K562 (cell line): ENCODE measurements at regions not wholly inside any gene's neighbourhood (a gene's known extent, or its start where the extent isn't known, plus 50 kb on each side); places are given as distances from the start of the nearest gene placed in this dataset.
"Not testable (repeated sequence)": the region's sequence is repeated elsewhere in the genome, so short reads cannot be mapped to it uniquely, and the experiment has no call there.

ENCODE experiments used
- ATAC-seq: fragments of 200-7000 bp; cut with Tn5 transposase; 3 replicates; pipeline ENCODE4 v1.9.1; 2020; ENCODE audit warnings: moderate library complexity
- BruUV-seq: library from RNA; stranded (reverse); fragments of 400-500 nt; replicated peaks from 2 replicates; lab custom pipeline; 2021; lab: Mats Ljungman, UMichigan
- CTCF ChIA-PET: fragments of 300-600 bp; formaldehyde crosslinking; extraction: SDS; loops from one replicate; lab custom pipeline; 2021; ENCODE audit warnings: low intra/inter-chr PET ratio; lab: Yijun Ruan, JAX
- POLR2A ChIA-PET: fragments of 300-600, 350-650 bp; sonication (Branson Sonifier 250); formaldehyde crosslinking; extraction: SDS; loops from one replicate; lab custom pipeline; 2021; ENCODE audit warnings: antibody characterized with exemption, inconsistent platforms; lab: Yijun Ruan, JAX
- DNase-seq, 4 experiments: peaks; one replicate each; pipeline versions ENCODE4 v3.0.0 to v3.0.0-alpha.2; 2011 to 2018; ENCODE audit warnings: low spot score in 3 of 4, mixed read lengths in 3 of 4; ENCODE audit errors: extremely low read depth in 1 of 4
- FAIRE-seq: peaks from 2 replicates; lab custom pipeline; 2011; peaks lifted over from hg19 to GRCh38; lab: Jason Lieb, UNC
- H2AFZ ChIP-seq: 2 replicates; pipeline ENCODE4 v1.6.0; 2011; ENCODE audit warnings: low read depth, low read length, control low read depth, inconsistent platforms
- H3K27ac ChIP-seq: fragments of 200-600 bp; 3 replicates; pipeline ENCODE4 v1.8.0; 2011; ENCODE audit warnings: low read depth, mild to moderate bottlenecking, control low read depth, inconsistent platforms, low read length, moderate library complexity, mixed read lengths; ENCODE audit errors: extremely low read depth
- H3K27me3 ChIP-seq, 2 experiments: fragments of 300-600 bp in 1 of 2; 2 replicates in 1 of 2; 3 replicates in 1 of 2; pipeline versions ENCODE4 v1.6.0 to v1.8.0; 2011; ENCODE audit warnings: inconsistent platforms in 2 of 2, low read length in 2 of 2, mild to moderate bottlenecking in 1 of 2, mixed read lengths in 1 of 2, moderate library complexity in 1 of 2; ENCODE audit not compliant: control insufficient read depth in 2 of 2, insufficient read depth in 2 of 2
- H3K36me3 ChIP-seq: fragments of 300-600 bp; 3 replicates; pipeline ENCODE4 v1.8.0; 2011; ENCODE audit warnings: mild to moderate bottlenecking, low read length, inconsistent platforms; ENCODE audit not compliant: control insufficient read depth, insufficient read depth
- H3K4me1 ChIP-seq, 2 experiments: fragments of 200-600 bp in 1 of 2; replicated peaks in 1 of 2; 2 replicates in 1 of 2; 3 replicates in 1 of 2; pipeline versions ENCODE4 v1.5.1 to v1.8.0; 2011; ENCODE audit warnings: inconsistent platforms in 2 of 2, low read length in 2 of 2, mild to moderate bottlenecking in 1 of 2, mixed read lengths in 1 of 2, moderate library complexity in 1 of 2; ENCODE audit not compliant: control insufficient read depth in 2 of 2, insufficient read depth in 2 of 2
- H3K4me2 ChIP-seq: 2 replicates; pipeline ENCODE4 v1.6.1; 2011; ENCODE audit warnings: low read length, control low read depth, inconsistent platforms, mixed read lengths; ENCODE audit not compliant: insufficient read depth
- H3K4me3 ChIP-seq: fragments of 200-600 bp; sonication (generic), shearing (Covaris generic); 2 replicates; pipeline ENCODE4 v1.5.1; 2016; ENCODE audit warnings: control low read depth, inconsistent platforms
- H3K79me2 ChIP-seq: fragments of 200-600 bp; 3 replicates; pipeline ENCODE4 v1.8.0; 2011; ENCODE audit warnings: low read length, inconsistent platforms; ENCODE audit not compliant: control insufficient read depth, insufficient read depth
- H3K9ac ChIP-seq, 2 experiments: 2 replicates each; pipeline versions ENCODE4 v1.6.0 to v1.6.1; 2011; ENCODE audit warnings: low read depth in 2 of 2, low read length in 2 of 2, control low read depth in 1 of 2, inconsistent platforms in 1 of 2, mild to moderate bottlenecking in 1 of 2, mixed read lengths in 1 of 2; ENCODE audit not compliant: insufficient read depth in 1 of 2
- H3K9me1 ChIP-seq: one replicate; pipeline ENCODE4 v1.6.0; 2011; ENCODE audit warnings: inconsistent platforms, mild to moderate bottlenecking, low read length, moderate library complexity; ENCODE audit not compliant: control insufficient read depth, insufficient read depth
- H3K9me3 ChIP-seq: replicated peaks from 2 replicates; pipeline ENCODE4 v1.5.1; 2011; ENCODE audit warnings: low read depth, low read length, inconsistent platforms; ENCODE audit not compliant: control insufficient read depth, insufficient read depth
- H4K20me1 ChIP-seq: replicated peaks from 2 replicates; pipeline ENCODE4 v1.6.1; 2011; ENCODE audit warnings: low read length, inconsistent platforms, mixed read lengths; ENCODE audit not compliant: control insufficient read depth, insufficient read depth
- CBX8 ChIP-seq: fragments of 200-600 bp; sonication (generic); IDR thresholded peaks from 2 replicates; pipeline ENCODE4 v1.6.1; 2012; ENCODE audit warnings: borderline replicate concordance, mixed run types, low read depth, mild to moderate bottlenecking, moderate library complexity, mixed read lengths, low read length, control low read depth, inconsistent platforms; ENCODE audit not compliant: poor library complexity, severe bottlenecking; ENCODE audit errors: extremely low read depth
- FOXK2 ChIP-seq, 2 experiments: fragments of 450-650 bp; IDR thresholded peaks in 1 of 2; conservative IDR thresholded peaks in 1 of 2; 2 replicates each; pipeline ENCODE4 v1.6.1; 2016; ENCODE audit warnings: low read depth in 2 of 2, mild to moderate bottlenecking in 1 of 2
- in situ Hi-C: fragments of 300-500 bp; cut with MboI; formaldehyde crosslinking; loops from 4 replicates; pipeline ENCODE4 v1.15.0; 2018; ENCODE audit warnings: inconsistent platforms, mixed read lengths
- intact Hi-C: fragments of 100-400 bp; cut with micrococcal nuclease; formaldehyde crosslinking; loops from 2 replicates; pipeline ENCODE4 v1.14.2; 2022
- TF ChIP-seq, protein P1 (sequence below): IDR thresholded peaks from 2 replicates; pipeline ENCODE4 v1.6.1; 2016; ENCODE audit warnings: missing genetic modification characterization, missing compliant biosample characterization

DNA sequence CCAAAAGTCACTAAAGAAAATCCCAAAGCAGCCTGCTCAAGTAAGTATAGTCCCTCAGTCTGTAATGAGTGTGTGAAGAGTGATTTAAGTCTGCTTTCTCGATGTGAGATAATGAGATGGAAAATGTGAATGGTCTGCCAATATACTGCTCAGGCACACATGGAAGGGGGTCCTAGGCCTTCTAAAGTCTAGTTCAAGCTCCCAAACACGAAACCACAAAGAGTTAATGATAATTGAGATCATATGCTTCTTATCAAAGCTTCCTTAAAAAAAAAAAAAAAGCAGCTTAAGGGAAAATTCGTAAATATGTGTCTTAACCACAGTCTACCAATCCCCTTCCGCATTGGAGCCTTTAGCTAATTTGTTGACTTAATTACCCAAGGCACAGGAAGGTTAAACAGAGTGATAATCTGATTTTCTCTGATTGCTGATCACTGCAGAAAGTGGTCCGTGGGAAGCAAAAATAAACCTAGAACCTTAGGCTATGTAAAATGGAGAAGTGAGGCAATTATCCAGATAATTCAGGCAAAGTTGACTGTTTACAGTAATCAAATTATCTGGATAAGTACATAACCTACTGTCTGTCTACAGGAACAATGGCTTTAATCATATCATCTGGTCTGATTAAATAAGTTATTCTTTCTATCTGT is 172.9 kb downstream of the MBL2 start (continued):
- TF ChIP-seq CBX8 (no peak), FOXK2 (conservative IDR thresholded peaks at IDR 0.05 in 1 of 2, IDR thresholded peaks at IDR 0.05 in 1 of 2; ENCODE audit: low read depth in 2 of 2) (no peak)
- TF ChIP-seq, protein P1, sequence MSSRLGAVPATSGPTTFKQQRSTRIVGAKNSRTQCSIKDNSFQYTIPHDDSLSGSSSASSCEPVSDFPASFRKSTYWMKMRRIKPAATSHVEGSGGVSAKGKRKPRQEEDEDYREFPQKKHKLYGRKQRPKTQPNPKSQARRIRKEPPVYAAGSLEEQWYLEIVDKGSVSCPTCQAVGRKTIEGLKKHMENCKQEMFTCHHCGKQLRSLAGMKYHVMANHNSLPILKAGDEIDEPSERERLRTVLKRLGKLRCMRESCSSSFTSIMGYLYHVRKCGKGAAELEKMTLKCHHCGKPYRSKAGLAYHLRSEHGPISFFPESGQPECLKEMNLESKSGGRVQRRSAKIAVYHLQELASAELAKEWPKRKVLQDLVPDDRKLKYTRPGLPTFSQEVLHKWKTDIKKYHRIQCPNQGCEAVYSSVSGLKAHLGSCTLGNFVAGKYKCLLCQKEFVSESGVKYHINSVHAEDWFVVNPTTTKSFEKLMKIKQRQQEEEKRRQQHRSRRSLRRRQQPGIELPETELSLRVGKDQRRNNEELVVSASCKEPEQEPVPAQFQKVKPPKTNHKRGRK (tag): no peak

DNA sequence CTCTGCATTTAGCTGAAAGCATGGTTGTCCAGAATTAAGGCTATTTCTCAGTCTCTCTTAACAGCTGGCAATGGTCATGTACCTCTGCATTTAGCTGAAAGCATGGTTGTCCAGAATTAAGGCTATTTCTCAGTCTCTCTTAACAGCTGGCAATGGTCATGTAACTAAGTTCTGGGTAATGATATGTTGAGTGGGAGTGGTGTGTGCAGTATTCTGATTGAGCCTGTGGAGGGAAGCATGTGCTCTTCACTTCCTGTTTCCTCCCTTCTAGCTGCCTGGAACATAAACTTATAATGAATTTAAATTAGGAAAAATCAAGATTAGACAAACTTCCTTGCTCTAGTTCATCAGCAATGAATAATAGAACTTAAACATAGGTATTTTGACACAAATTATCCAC is 168.5 kb downstream of the MBL2 start:
- DNase-seq, H3K79me2 ChIP-seq, H3K27ac ChIP-seq, intact Hi-C loops, ATAC-seq, POLR2A ChIA-PET, in situ Hi-C loops, CTCF ChIA-PET, H3K4me3 ChIP-seq, H4K20me1 ChIP-seq, H3K9ac ChIP-seq, BruUV-seq, H3K27me3 ChIP-seq, H3K9me3 ChIP-seq, H3K4me2 ChIP-seq, H3K36me3 ChIP-seq, FAIRE-seq, H3K4me1 ChIP-seq, H3K9me1 ChIP-seq, H2AFZ ChIP-seq: not testable (repeated sequence)
